ENCODE measurements at regions not wholly inside any gene's neighbourhood (a gene's known extent, or its start where the extent isn't known, plus 50 kb on each side); places are given as distances from the start of the nearest gene placed in this dataset.

GRCh38 chr5:51028394-51028793, 354.9 kb upstream of the ISL1 start (continued):
- TF ChIP-seq CHD7 (IDR thresholded peaks at IDR 0.05; ENCODE audit: insufficient replicate concordance, low read length) (no peak), RXRA (IDR thresholded peaks at IDR 0.05; ENCODE audit: insufficient read depth, low read depth, low read length) (no peak), ATF3 (IDR thresholded peaks at IDR 0.05; ENCODE audit: insufficient read depth, low read depth, low read length) (no peak), KDM4A (IDR thresholded peaks at IDR 0.05; ENCODE audit: low read depth, low read length, severe bottlenecking) (no peak), CBX8 (IDR thresholded peaks at IDR 0.05; ENCODE audit: borderline replicate concordance, low read depth, low read length) (no peak), YY1 (IDR thresholded peaks at IDR 0.05; ENCODE audit: low read depth, low read length) (no peak)

All from H1 (cell line).